ENCODE measurements at regions not wholly inside any gene's neighbourhood (a gene's known extent, or its start where the extent isn't known, plus 50 kb on each side); places are given as distances from the start of the nearest gene placed in this dataset.

DNA sequence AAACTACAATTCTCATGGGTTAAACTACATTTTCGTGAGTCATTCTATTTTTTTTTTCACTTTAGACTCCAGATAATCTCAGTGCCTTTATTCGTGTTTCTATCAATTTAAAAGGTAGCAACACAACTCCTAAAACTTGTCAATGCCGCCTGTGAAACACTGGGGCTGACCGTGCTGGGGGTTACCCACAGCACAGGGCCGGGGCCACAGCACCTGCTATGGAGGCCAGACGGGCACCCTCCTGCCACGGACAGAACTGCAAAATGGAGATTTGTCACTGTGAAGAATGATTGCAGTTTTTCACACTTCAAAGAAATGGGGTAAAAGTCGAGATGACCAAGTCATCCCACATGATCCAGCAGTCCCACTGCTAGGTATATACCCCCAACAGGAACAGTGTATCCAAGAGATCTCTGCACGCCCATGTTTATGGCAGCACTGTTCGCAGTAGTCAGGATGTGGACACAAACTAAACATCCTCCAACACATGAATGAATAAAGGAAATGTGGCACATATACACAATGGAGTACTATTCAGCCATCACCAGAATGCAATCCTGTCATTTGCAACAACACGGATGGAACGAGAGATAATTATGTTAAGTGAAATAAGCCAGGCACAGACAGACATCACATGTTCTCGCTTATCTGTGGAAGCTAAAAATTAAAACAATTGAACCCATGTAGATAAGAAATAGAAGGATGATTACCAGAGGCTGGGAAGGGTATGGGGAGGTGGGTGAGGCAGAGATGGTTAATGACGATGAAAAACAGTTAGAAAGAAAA lies 290.1 kb downstream of the SMOC2 start:
- H3K4me3 ChIP-seq (ENCODE audit: low read length in 3 of 3) = no peak overlapping the region
- intact Hi-C loops (cut with DNase I) = no loop called here
- no peaks in the 10 kb centered on the region for H3K27me3 ChIP-seq (ENCODE audit: control insufficient read depth, insufficient read depth, low read length)
- TF ChIP-seq, protein P1, sequence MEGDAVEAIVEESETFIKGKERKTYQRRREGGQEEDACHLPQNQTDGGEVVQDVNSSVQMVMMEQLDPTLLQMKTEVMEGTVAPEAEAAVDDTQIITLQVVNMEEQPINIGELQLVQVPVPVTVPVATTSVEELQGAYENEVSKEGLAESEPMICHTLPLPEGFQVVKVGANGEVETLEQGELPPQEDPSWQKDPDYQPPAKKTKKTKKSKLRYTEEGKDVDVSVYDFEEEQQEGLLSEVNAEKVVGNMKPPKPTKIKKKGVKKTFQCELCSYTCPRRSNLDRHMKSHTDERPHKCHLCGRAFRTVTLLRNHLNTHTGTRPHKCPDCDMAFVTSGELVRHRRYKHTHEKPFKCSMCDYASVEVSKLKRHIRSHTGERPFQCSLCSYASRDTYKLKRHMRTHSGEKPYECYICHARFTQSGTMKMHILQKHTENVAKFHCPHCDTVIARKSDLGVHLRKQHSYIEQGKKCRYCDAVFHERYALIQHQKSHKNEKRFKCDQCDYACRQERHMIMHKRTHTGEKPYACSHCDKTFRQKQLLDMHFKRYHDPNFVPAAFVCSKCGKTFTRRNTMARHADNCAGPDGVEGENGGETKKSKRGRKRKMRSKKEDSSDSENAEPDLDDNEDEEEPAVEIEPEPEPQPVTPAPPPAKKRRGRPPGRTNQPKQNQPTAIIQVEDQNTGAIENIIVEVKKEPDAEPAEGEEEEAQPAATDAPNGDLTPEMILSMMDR (IDR thresholded peaks at IDR 0.05; ENCODE audit: borderline replicate concordance, extremely low read depth, insufficient read depth) = no peak
- no peak overlapping the region for H3K9ac ChIP-seq (ENCODE audit: low read length in 3 of 3)
- DNase-seq (no peak), FAIRE-seq (no peak)
- no peaks in the 10 kb centered on the region for H3K9me3 ChIP-seq (ENCODE audit: control insufficient read depth in 2 of 3, insufficient read depth in 1 of 3, low read length in 3 of 3)
- H3K36me3 ChIP-seq (ENCODE audit: control insufficient read depth in 2 of 3, insufficient read depth in 3 of 3, low read length in 3 of 3) = no peaks in the 10 kb centered on the region
- H3K27ac ChIP-seq (ENCODE audit: low read depth in 2 of 2, low read length in 2 of 2) = no peak overlapping the region
- no peaks in the 10 kb centered on the region for H3K4me1 ChIP-seq (ENCODE audit: control insufficient read depth in 2 of 3, insufficient read depth in 2 of 3, low read depth in 1 of 3, low read length in 3 of 3)

DNA sequence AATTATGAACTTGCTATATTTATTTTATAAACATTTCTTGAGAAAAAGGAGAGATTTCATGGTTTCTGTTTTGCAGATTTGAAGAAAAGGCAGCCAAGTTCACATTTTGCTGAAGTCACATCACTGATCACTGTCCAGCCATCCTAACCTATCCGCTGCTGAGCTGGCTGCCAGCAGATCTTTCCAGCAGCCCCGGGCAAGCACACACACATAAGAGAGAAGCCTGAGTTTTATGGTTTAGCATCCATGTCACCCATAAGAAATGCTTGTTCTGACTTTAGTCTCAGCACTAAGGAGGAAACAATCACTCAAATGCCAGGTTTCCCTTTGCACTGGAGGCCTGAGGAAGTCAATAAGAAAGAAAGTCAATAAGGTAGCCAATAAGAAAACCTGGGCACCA lies 287.1 kb downstream of the SMOC2 start:
- intact Hi-C loops (cut with DNase I) = no loop called here
- TF ChIP-seq, protein P1 (IDR thresholded peaks at IDR 0.05; ENCODE audit: borderline replicate concordance, extremely low read depth, insufficient read depth) = no peak

DNA sequence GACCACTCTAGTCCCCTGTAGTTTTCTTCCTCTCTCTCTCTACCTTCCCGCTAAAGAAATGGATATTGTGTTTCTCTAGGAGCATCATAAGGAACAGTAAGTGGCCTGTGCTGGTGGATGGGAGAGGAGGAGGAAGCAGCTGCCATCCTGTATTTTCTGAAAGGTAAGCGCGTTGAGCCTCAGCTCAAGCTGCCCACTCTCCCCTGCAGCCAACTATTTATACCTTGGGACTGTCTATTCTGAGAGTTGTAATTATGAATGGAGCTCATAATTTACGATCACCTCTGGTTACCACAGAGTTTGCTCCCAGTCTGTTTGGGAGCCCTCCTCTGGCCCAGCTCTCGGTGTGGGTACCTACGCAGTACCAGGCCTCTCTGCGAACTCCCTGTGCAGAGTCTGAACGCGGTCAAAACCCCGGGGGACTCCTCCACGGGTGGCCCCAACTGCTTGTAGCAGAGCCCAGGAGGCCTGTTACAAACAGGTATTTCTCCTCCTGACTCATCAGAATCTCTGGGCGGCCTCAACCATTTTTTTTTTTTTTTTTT lies 285.4 kb downstream of the SMOC2 start:
- TF ChIP-seq, protein P1 (IDR thresholded peaks at IDR 0.05; ENCODE audit: borderline replicate concordance, extremely low read depth, insufficient read depth) = no peak
- Histone ChIP-seq H3K9me3 (ENCODE audit: control insufficient read depth in 2 of 3, insufficient read depth in 1 of 3, low read length in 3 of 3) (no peaks in the 10 kb centered on the region), H3K27me3 (ENCODE audit: control insufficient read depth, insufficient read depth, low read length) (no peaks in the 10 kb centered on the region), H3K9ac (ENCODE audit: low read length in 3 of 3) (no peak overlapping the region), H3K36me3 (ENCODE audit: control insufficient read depth in 2 of 3, insufficient read depth in 3 of 3, low read length in 3 of 3) (no peaks in the 10 kb centered on the region), H3K4me1 (ENCODE audit: control insufficient read depth in 2 of 3, insufficient read depth in 2 of 3, low read depth in 1 of 3, low read length in 3 of 3) (no peaks in the 10 kb centered on the region), H3K27ac (ENCODE audit: low read depth in 2 of 2, low read length in 2 of 2) (no peak overlapping the region), H3K4me3 (ENCODE audit: low read length in 3 of 3) (no peak overlapping the region)
- intact Hi-C loops (cut with DNase I) = no loop called here
- DNase-seq (no peak), FAIRE-seq (no peak)

More for the DNA sequence above, 287.1 kb downstream of the SMOC2 start:
- Histone ChIP-seq H3K4me1 (ENCODE audit: control insufficient read depth in 2 of 3, insufficient read depth in 2 of 3, low read depth in 1 of 3, low read length in 3 of 3) (no peaks in the 10 kb centered on the region), H3K27ac (ENCODE audit: low read depth in 2 of 2, low read length in 2 of 2) (no peak overlapping the region), H3K9me3 (ENCODE audit: control insufficient read depth in 2 of 3, insufficient read depth in 1 of 3, low read length in 3 of 3) (no peaks in the 10 kb centered on the region), H3K27me3 (ENCODE audit: control insufficient read depth, insufficient read depth, low read length) (no peaks in the 10 kb centered on the region), H3K36me3 (ENCODE audit: control insufficient read depth in 2 of 3, insufficient read depth in 3 of 3, low read length in 3 of 3) (no peaks in the 10 kb centered on the region), H3K4me3 (ENCODE audit: low read length in 3 of 3) (no peak overlapping the region), H3K9ac (ENCODE audit: low read length in 3 of 3) (no peak overlapping the region)
- no peak for DNase-seq
- FAIRE-seq = no peak
